H1 (cell line): ENCODE measurements at regions not wholly inside any gene's neighbourhood (a gene's known extent, or its start where the extent isn't known, plus 50 kb on each side); places are given as distances from the start of the nearest gene placed in this dataset.

Source experiments
- CTCF ChIA-PET: fragments of 300-600 bp; sonication (Branson Sonifier 250); formaldehyde crosslinking; loops from one replicate; lab custom pipeline; 2021; ENCODE audit not compliant: partially characterized antibody; lab: Charles Lee
- POLR2A ChIA-PET: fragments of 300-600 bp; sonication (Branson Sonifier 250); formaldehyde crosslinking; loops from one replicate; lab custom pipeline; 2021; ENCODE audit warnings: inconsistent platforms; ENCODE audit not compliant: partially characterized antibody; lab: Charles Lee
- DNase-seq, 2 experiments: peaks; one replicate each; pipeline versions ENCODE4 v3.0.0 to v3.0.0-alpha.2; 2010 to 2022; ENCODE audit warnings: low spot score in 2 of 2, low read depth in 1 of 2, mixed read lengths in 1 of 2
- FAIRE-seq: peaks from 2 replicates; lab custom pipeline; 2011; peaks lifted over from hg19 to GRCh38; lab: Jason Lieb, UNC
- H2AFZ ChIP-seq: 2 replicates; pipeline ENCODE4 v1.8.1; 2012; ENCODE audit warnings: low read length, inconsistent platforms
- H2AK5ac ChIP-seq: 2 replicates; pipeline ENCODE4 v1.6.1; 2013; ENCODE audit warnings: low read depth, low read length
- H2BK120ac ChIP-seq: replicated peaks from 2 replicates; pipeline ENCODE3; 2013; ENCODE audit warnings: low read depth, low read length, inconsistent platforms
- H2BK12ac ChIP-seq: 2 replicates; pipeline ENCODE4 v1.6.1; 2013; ENCODE audit warnings: low read depth, low read length
- H2BK15ac ChIP-seq: 2 replicates; pipeline ENCODE4 v1.6.1; 2013; ENCODE audit warnings: low read length
- H2BK20ac ChIP-seq: 2 replicates; pipeline ENCODE4 v1.6.1; 2013; ENCODE audit warnings: low read length
- H2BK5ac ChIP-seq: 2 replicates; pipeline ENCODE4 v1.6.1; 2013; ENCODE audit warnings: low read depth, low read length
- H3K14ac ChIP-seq: 2 replicates; pipeline ENCODE4 v1.6.1; 2013; ENCODE audit warnings: inconsistent platforms; ENCODE audit not compliant: insufficient read length
- H3K18ac ChIP-seq: 2 replicates; pipeline ENCODE4 v1.6.1; 2013; ENCODE audit warnings: low read length; ENCODE audit errors: extremely low read depth
- H3K23ac ChIP-seq: 2 replicates; pipeline ENCODE4 v1.6.1; 2013; ENCODE audit warnings: inconsistent platforms; ENCODE audit not compliant: insufficient read length
- H3K23me2 ChIP-seq: 2 replicates; pipeline ENCODE4 v1.6.1; 2013; ENCODE audit warnings: low read depth, low read length
- H3K27ac ChIP-seq: 2 replicates; pipeline ENCODE4 v1.6.1; 2011; ENCODE audit warnings: low read depth, low read length, inconsistent platforms
- H3K27me3 ChIP-seq, 4 experiments: replicated peaks in 1 of 4; 1 replicate in 1 of 4; 2 replicates in 3 of 4; pipeline versions ENCODE4 v1.6.1 to v1.8.1; 2011 to 2013; ENCODE audit warnings: low read length in 3 of 4, mild to moderate bottlenecking in 3 of 4, inconsistent platforms in 2 of 4, mixed read lengths in 2 of 4, moderate library complexity in 1 of 4; ENCODE audit not compliant: control insufficient read depth in 3 of 4, insufficient read depth in 3 of 4; ENCODE audit errors: extremely low read depth in 1 of 4
- H3K36me3 ChIP-seq, 4 experiments: 2 replicates each; pipeline versions ENCODE4 v1.6.1 to v1.8.1; 2011 to 2013; ENCODE audit warnings: mild to moderate bottlenecking in 4 of 4, low read length in 3 of 4, moderate library complexity in 2 of 4, control low read depth in 1 of 4, inconsistent platforms in 1 of 4; ENCODE audit not compliant: insufficient read depth in 4 of 4, control insufficient read depth in 2 of 4
- H3K4ac ChIP-seq: replicated peaks from 2 replicates; pipeline ENCODE3; 2013; ENCODE audit warnings: low read length, low read depth, mixed read lengths, inconsistent platforms; ENCODE audit not compliant: insufficient read length
- H3K4me1 ChIP-seq, 4 experiments: replicated peaks in 1 of 4; 1 replicate in 1 of 4; 2 replicates in 3 of 4; pipeline versions ENCODE4 v1.6.1 to v1.8.1; 2011 to 2013; ENCODE audit warnings: low read length in 3 of 4, inconsistent platforms in 2 of 4, mixed read lengths in 1 of 4; ENCODE audit not compliant: insufficient read depth in 4 of 4, control insufficient read depth in 3 of 4
- H3K4me2 ChIP-seq, 2 experiments: 2 replicates each; pipeline versions ENCODE4 v1.6.1 to v1.8.1; 2011 to 2013; ENCODE audit warnings: low read depth in 2 of 2, low read length in 2 of 2, control low read depth in 1 of 2, inconsistent platforms in 1 of 2, mild to moderate bottlenecking in 1 of 2; ENCODE audit not compliant: insufficient read depth in 1 of 2
- H3K4me3 ChIP-seq, 4 experiments: fragments of 200-600, 300-600 bp in 1 of 4; sonication (generic), shearing (Covaris generic), sonication (Bioruptor Twin) in 1 of 4; 2 replicates each; pipeline versions ENCODE4 v1.5.1 to v1.8.1; 2011 to 2016; ENCODE audit warnings: low read length in 4 of 4, low read depth in 3 of 4, control low read depth in 2 of 4, inconsistent platforms in 2 of 4, mild to moderate bottlenecking in 2 of 4, mixed read lengths in 1 of 4, moderate library complexity in 1 of 4; ENCODE audit not compliant: insufficient read depth in 2 of 4; ENCODE audit errors: extremely low read depth in 1 of 4
- H3K56ac ChIP-seq: replicated peaks from 2 replicates; pipeline ENCODE3; 2013; ENCODE audit warnings: low read depth, mild to moderate bottlenecking, mixed read lengths, low read length, inconsistent platforms; ENCODE audit not compliant: insufficient read length
- H3K79me1 ChIP-seq: 2 replicates; pipeline ENCODE4 v1.6.1; 2013; ENCODE audit warnings: low read depth, low read length, control low read depth
- H3K79me2 ChIP-seq, 2 experiments: 2 replicates each; pipeline versions ENCODE4 v1.6.1 to v1.8.1; 2012 to 2013; ENCODE audit warnings: low read length in 2 of 2, mild to moderate bottlenecking in 2 of 2, inconsistent platforms in 1 of 2; ENCODE audit not compliant: insufficient read depth in 2 of 2, control insufficient read depth in 1 of 2
- H3K9ac ChIP-seq, 4 experiments: replicated peaks in 1 of 4; 1 replicate in 1 of 4; 2 replicates in 3 of 4; pipeline versions ENCODE4 v1.6.1 to v1.8.1; 2011 to 2013; ENCODE audit warnings: low read depth in 3 of 4, low read length in 3 of 4, control low read depth in 2 of 4, mild to moderate bottlenecking in 2 of 4, moderate library complexity in 2 of 4, inconsistent platforms in 1 of 4; ENCODE audit errors: extremely low read depth in 1 of 4
- H3K9me3 ChIP-seq, 2 experiments: 2 replicates each; pipeline versions ENCODE4 v1.6.1 to v1.8.1; 2012 to 2013; ENCODE audit warnings: mild to moderate bottlenecking in 2 of 2, moderate library complexity in 2 of 2, control low read depth in 1 of 2, inconsistent platforms in 1 of 2, low read depth in 1 of 2, low read length in 1 of 2, mixed read lengths in 1 of 2; ENCODE audit not compliant: insufficient read depth in 2 of 2
- H4K20me1 ChIP-seq, 2 experiments: replicated peaks in 1 of 2; 2 replicates each; pipeline versions ENCODE3 to v1.8.1; 2011 to 2013; ENCODE audit warnings: inconsistent platforms in 2 of 2, low read length in 2 of 2, mild to moderate bottlenecking in 1 of 2; ENCODE audit not compliant: insufficient read depth in 2 of 2, control insufficient read depth in 1 of 2
- H4K5ac ChIP-seq: 2 replicates; pipeline ENCODE4 v1.6.1; 2013; ENCODE audit warnings: low read length, low read depth, mixed read lengths, inconsistent platforms; ENCODE audit not compliant: insufficient read length
- H4K8ac ChIP-seq: 2 replicates; pipeline ENCODE4 v1.8.0; 2013; ENCODE audit warnings: mild to moderate bottlenecking, moderate library complexity, low read length, inconsistent platforms; ENCODE audit not compliant: insufficient read depth; ENCODE audit errors: extremely low read depth
- H4K91ac ChIP-seq: replicated peaks from 2 replicates; pipeline ENCODE3; 2013; ENCODE audit warnings: low read length, mixed read lengths, inconsistent platforms; ENCODE audit not compliant: insufficient read length
- CBX5 ChIP-seq: fragments of 300-800, 300-1000 bp; sonication (generic); IDR thresholded peaks from 2 replicates; pipeline ENCODE4 v1.7.1; 2016; ENCODE audit warnings: antibody characterized with exemption, low read length, low read depth
- CHD1 ChIP-seq: IDR thresholded peaks from 2 replicates; pipeline ENCODE4 v1.6.1; 2012; ENCODE audit warnings: low read depth, low read length, improper control_type of control experiment
- CHD2 ChIP-seq: IDR thresholded peaks from 2 replicates; pipeline ENCODE4 v1.6.1; 2012; ENCODE audit warnings: low read length, improper control_type of control experiment
- KDM4A ChIP-seq: IDR thresholded peaks from one replicate; pipeline ENCODE4 v1.7.1; 2012; ENCODE audit warnings: low read depth, mild to moderate bottlenecking, moderate library complexity, low read length, inconsistent platforms; ENCODE audit not compliant: severe bottlenecking
- RBBP5 ChIP-seq: IDR thresholded peaks from 2 replicates; pipeline ENCODE4 v1.7.1; 2012; ENCODE audit warnings: low read depth, mild to moderate bottlenecking, inconsistent platforms, low read length, moderate library complexity, borderline replicate concordance
- RFX5 ChIP-seq: IDR thresholded peaks from 2 replicates; pipeline ENCODE4 v1.6.1; 2011; ENCODE audit warnings: low read depth, low read length, improper control_type of control experiment, borderline replicate concordance
- RNF2 ChIP-seq: fragments of 200-900, 300-1000 bp; sonication (generic); IDR thresholded peaks from 2 replicates; pipeline ENCODE4 v1.7.1; 2016; ENCODE audit warnings: borderline replicate concordance, low read depth, mild to moderate bottlenecking, antibody characterized with exemption, low read length; ENCODE audit not compliant: poor library complexity, severe bottlenecking; ENCODE audit errors: missing control alignments
- SIRT6 ChIP-seq: IDR thresholded peaks from one replicate; pipeline ENCODE4 v1.7.1; 2012; ENCODE audit warnings: low read length, inconsistent platforms
- SRF ChIP-seq: IDR thresholded peaks from 2 replicates; pipeline ENCODE4 v1.6.1; 2011; ENCODE audit warnings: mild to moderate bottlenecking, low read depth, low read length, moderate library complexity
- WGBS, 2 experiments: shearing (Covaris generic) in 1 of 2; methylation state at CpG; one replicate each; pipeline versions ENCODE4 v1.1.6 to v1.1.7; 2013 to 2015; ENCODE audit warnings: low lambda C conversion rate in 2 of 2, mixed read lengths in 2 of 2, inconsistent platforms in 1 of 2, low coverage in 1 of 2, missing lambda C conversion rate in 1 of 2; ENCODE audit not compliant: insufficient replicate concordance in 2 of 2, insufficient coverage in 1 of 2, insufficient read length in 1 of 2; ENCODE audit errors: extremely low coverage in 1 of 2, missing lambda C conversion rate in 1 of 2; 5-methylcytosine and 5-hydroxymethylcytosine counted together
- TF ChIP-seq, protein P1 (sequence below), 3 experiments: IDR thresholded peaks; 1 replicate in 2 of 3; 2 replicates in 1 of 3; pipeline versions ENCODE4 v1.5.1 to v1.6.1; 2011; ENCODE audit warnings: low read length in 3 of 3, mild to moderate bottlenecking in 3 of 3, inconsistent platforms in 2 of 3, low read depth in 1 of 3, moderate library complexity in 1 of 3; ENCODE audit not compliant: insufficient read depth in 1 of 3; ENCODE audit errors: control extremely low read depth in 1 of 3

DNA sequence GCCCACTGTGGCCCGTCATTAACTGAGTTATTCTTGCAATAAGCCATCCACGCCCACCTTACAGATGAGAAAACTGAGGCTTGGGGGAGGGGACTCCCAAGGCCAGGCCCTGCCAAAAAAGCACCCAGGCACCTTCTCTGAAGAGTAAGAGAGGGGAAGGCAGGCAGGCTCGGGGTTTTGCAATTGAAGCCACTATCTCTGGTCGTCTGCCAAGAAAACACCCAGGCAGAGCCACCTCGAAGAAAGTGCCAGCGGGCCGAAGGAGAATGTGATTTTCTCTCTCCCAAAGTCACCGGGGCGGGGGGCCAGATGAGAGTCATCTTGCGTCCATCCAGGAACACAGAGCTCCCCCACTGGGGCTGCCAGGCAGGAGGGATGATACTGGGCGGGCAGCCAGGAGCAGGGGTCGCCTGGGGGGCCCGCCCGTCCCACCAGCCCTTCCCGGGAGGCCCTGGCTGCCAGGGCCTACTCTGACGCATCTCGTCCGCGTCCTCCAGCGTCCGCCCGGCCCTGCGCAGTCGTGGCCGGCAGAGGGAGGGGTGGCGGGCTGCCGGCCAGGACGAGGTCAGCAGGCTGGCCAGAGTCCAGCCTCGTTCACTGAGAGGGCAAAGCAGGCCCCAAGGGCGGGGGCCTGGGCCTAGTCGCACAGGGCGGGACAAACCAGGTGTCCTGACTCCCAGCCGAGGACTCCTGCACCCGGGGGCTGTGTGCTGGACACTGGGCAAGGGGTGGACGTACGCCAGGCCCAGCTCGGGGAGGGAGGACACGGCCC lies 74.3 kb downstream of the RFLNA start:
- Histone ChIP-seq H3K4me3 (no peak overlapping the region), H3K79me2 (no peaks in the 10 kb centered on the region)
- TF ChIP-seq CHD2 (no peak), CHD1 (no peak), SIRT6 (no peak), CBX5 (no peak), KDM4A (no peak), RBBP5 (no peak), SRF (no peak), RFX5 (no peak), RNF2 (no peak)
- TF ChIP-seq, protein P1, sequence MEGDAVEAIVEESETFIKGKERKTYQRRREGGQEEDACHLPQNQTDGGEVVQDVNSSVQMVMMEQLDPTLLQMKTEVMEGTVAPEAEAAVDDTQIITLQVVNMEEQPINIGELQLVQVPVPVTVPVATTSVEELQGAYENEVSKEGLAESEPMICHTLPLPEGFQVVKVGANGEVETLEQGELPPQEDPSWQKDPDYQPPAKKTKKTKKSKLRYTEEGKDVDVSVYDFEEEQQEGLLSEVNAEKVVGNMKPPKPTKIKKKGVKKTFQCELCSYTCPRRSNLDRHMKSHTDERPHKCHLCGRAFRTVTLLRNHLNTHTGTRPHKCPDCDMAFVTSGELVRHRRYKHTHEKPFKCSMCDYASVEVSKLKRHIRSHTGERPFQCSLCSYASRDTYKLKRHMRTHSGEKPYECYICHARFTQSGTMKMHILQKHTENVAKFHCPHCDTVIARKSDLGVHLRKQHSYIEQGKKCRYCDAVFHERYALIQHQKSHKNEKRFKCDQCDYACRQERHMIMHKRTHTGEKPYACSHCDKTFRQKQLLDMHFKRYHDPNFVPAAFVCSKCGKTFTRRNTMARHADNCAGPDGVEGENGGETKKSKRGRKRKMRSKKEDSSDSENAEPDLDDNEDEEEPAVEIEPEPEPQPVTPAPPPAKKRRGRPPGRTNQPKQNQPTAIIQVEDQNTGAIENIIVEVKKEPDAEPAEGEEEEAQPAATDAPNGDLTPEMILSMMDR (IDR thresholded peaks at IDR 0.05; ENCODE audit: control extremely low read depth in 1 of 3, insufficient read depth in 1 of 3, low read depth in 1 of 3, low read length in 3 of 3): no peak

More for the DNA sequence above, 74.3 kb downstream of the RFLNA start:
- H3K4ac ChIP-seq: no peak overlapping the region
- WGBS, 2 experiments: 83% methylated on average over 27 of the region's 38 CpGs; no CpG with 5 or more reads in 1 of the 2 experiments
- DNase-seq (no peak), FAIRE-seq (no peak)
- no peak overlapping the region for H3K18ac ChIP-seq
- ChIA-PET POLR2A (no interaction called here), CTCF (interaction anchor here (0.9 to 1.6 kb wide), 5 partner anchors 12 to 399 kb away, joined by 3 to 6 read pairs (median 3); no protein-coding TSS in a partner anchor)
- no peaks in the 10 kb centered on the region for H3K23me2 ChIP-seq
- no peak overlapping the region for H3K9ac ChIP-seq
- H4K91ac ChIP-seq: no peak overlapping the region
- H4K8ac ChIP-seq: no peak overlapping the region
- peaks cover 4 to 19% (median 10%) of the 10 kb centered on the region in 4 experiments; a peak in 6 of 8 replicates for H3K36me3 ChIP-seq
- H2BK15ac ChIP-seq: no peak overlapping the region
- H3K4me1 ChIP-seq: no peaks in the 10 kb centered on the region
- no peaks in the 10 kb centered on the region for H3K79me1 ChIP-seq
- H3K14ac ChIP-seq: no peak overlapping the region
- H4K20me1 ChIP-seq: peaks cover 2 to 14% of the 10 kb centered on the region in 2 experiments
- H3K27ac ChIP-seq: no peak overlapping the region
- H2BK5ac ChIP-seq: no peak overlapping the region
- H3K4me2 ChIP-seq: no peak overlapping the region
- no peaks in the 10 kb centered on the region for H3K27me3 ChIP-seq
- no peak overlapping the region for H4K5ac ChIP-seq
- H2AFZ ChIP-seq: no peak overlapping the region
- H3K23ac ChIP-seq: no peak overlapping the region
- H2BK20ac ChIP-seq: no peak overlapping the region
- H3K9me3 ChIP-seq: no peaks in the 10 kb centered on the region
- H2BK120ac ChIP-seq: no peak overlapping the region
- H2BK12ac ChIP-seq: no peak overlapping the region
- no peak overlapping the region for H2AK5ac ChIP-seq
- no peak overlapping the region for H3K56ac ChIP-seq
